ENCODE measurements at regions not wholly inside any gene's neighbourhood (a gene's known extent, or its start where the extent isn't known, plus 50 kb on each side); places are given as distances from the start of the nearest gene placed in this dataset.

GRCh38 chr1:213331631-213332175 lies 280.7 kb downstream of the RPS6KC1 start:
- H3K36me3 ChIP-seq (ENCODE audit: insufficient read depth, low read length) = no peaks in the 10 kb centered on the region
- no peak overlapping the region for H2AFZ ChIP-seq (ENCODE audit: low read depth, low read length)
- no peaks in the 10 kb centered on the region for H3K9me2 ChIP-seq (ENCODE audit: insufficient read depth, low read length)
- H3K4me3 ChIP-seq (ENCODE audit: low read length) = no peak overlapping the region
- no peak overlapping the region for H3K27ac ChIP-seq (ENCODE audit: low read length)
- no peaks in the 10 kb centered on the region for H3F3A ChIP-seq (ENCODE audit: insufficient read depth, low read length, poor library complexity, severe bottlenecking)
- H4K20me1 ChIP-seq (ENCODE audit: insufficient read depth) = no peaks in the 10 kb centered on the region
- no peaks in the 10 kb centered on the region for H3K79me2 ChIP-seq (replicated peaks; ENCODE audit: insufficient read depth, low read length)
- H3K4me2 ChIP-seq (ENCODE audit: low read length) = no peak overlapping the region
- TF ChIP-seq TAF1 (IDR thresholded peaks at IDR 0.05; ENCODE audit: low read depth) = no peak
- no peak for TF ChIP-seq SMC3 (conservative IDR thresholded peaks at IDR 0.05; ENCODE audit: poor library complexity)
- peaks cover 4% of the 10 kb centered on the region for H3K9me3 ChIP-seq (ENCODE audit: low read length)
- H3K9ac ChIP-seq (ENCODE audit: low read length) = no peak overlapping the region
- H3K27me3 ChIP-seq (ENCODE audit: insufficient read depth, low read depth, low read length) = no peaks in the 10 kb centered on the region

GRCh38 chr1:213332491-213332890 lies 281.4 kb downstream of the RPS6KC1 start:
- H3K27ac ChIP-seq (ENCODE audit: low read length) = no peak overlapping the region
- TF ChIP-seq CTCF (IDR thresholded peaks at IDR 0.05; ENCODE audit: poor library complexity, severe bottlenecking) (no peak), RAD21 (conservative IDR thresholded peaks at IDR 0.05) (no peak), EZH2 (IDR thresholded peaks at IDR 0.05; ENCODE audit: borderline replicate concordance, insufficient read depth, low read length, poor library complexity, severe bottlenecking) (no peak), REST (IDR thresholded peaks at IDR 0.05; ENCODE audit: borderline replicate concordance) (no peak), MXI1 (conservative IDR thresholded peaks at IDR 0.05; ENCODE audit: poor library complexity, severe bottlenecking) (no peak), SMC3 (conservative IDR thresholded peaks at IDR 0.05; ENCODE audit: poor library complexity) (no peak), POLR2AphosphoS5 (IDR thresholded peaks at IDR 0.05) (no peak), EP300 (conservative IDR thresholded peaks at IDR 0.05; ENCODE audit: poor library complexity, severe bottlenecking) (no peak), TAF1 (IDR thresholded peaks at IDR 0.05; ENCODE audit: low read depth) (no peak)
- H3K36me3 ChIP-seq (ENCODE audit: insufficient read depth, low read length) = no peaks in the 10 kb centered on the region
- H3K4me3 ChIP-seq (ENCODE audit: low read length) = no peak overlapping the region
- H3K27me3 ChIP-seq (ENCODE audit: insufficient read depth, low read depth, low read length) = no peaks in the 10 kb centered on the region
- H3K4me2 ChIP-seq (ENCODE audit: low read length) = no peak overlapping the region
- no peak overlapping the region for H3K9ac ChIP-seq (ENCODE audit: low read length)
- H3K9me2 ChIP-seq (ENCODE audit: insufficient read depth, low read length) = no peaks in the 10 kb centered on the region
- H3F3A ChIP-seq (ENCODE audit: insufficient read depth, low read length, poor library complexity, severe bottlenecking) = no peaks in the 10 kb centered on the region
- no peak overlapping the region for H2AFZ ChIP-seq (ENCODE audit: low read depth, low read length)
- no peaks in the 10 kb centered on the region for H3K79me2 ChIP-seq (replicated peaks; ENCODE audit: insufficient read depth, low read length)
- H4K20me1 ChIP-seq (ENCODE audit: insufficient read depth) = no peaks in the 10 kb centered on the region
- H3K9me3 ChIP-seq (ENCODE audit: low read length) = peaks cover 4% of the 10 kb centered on the region
